Brain microvascular endothelial cell (primary cell): ENCODE measurements at regions not wholly inside any gene's neighbourhood (a gene's known extent, or its start where the extent isn't known, plus 50 kb on each side); places are given as distances from the start of the nearest gene placed in this dataset.

Source experiments
- DNase-seq: peaks from one replicate; pipeline ENCODE4 v3.0.0-alpha.2; 2020
- H3K27ac ChIP-seq: fragments of 250-450 bp; sonication (Bioruptor Pico); 2 replicates; pipeline ENCODE4 v1.5.1; 2020; ENCODE audit warnings: mild to moderate bottlenecking, moderate library complexity
- H3K27me3 ChIP-seq: fragments of 250-450 bp; sonication (Bioruptor Pico); replicated peaks from 2 replicates; pipeline ENCODE4 v1.5.1; 2020; ENCODE audit warnings: mild to moderate bottlenecking
- H3K36me3 ChIP-seq: fragments of 250-450 bp; sonication (Bioruptor Pico); replicated peaks from 2 replicates; pipeline ENCODE4 v1.5.1; 2020; ENCODE audit warnings: mild to moderate bottlenecking
- H3K4me3 ChIP-seq: 2 replicates; pipeline ENCODE4 v1.5.1; 2011; ENCODE audit warnings: low read depth, mild to moderate bottlenecking, control low read depth, low read length, moderate library complexity
- CTCF ChIP-seq: IDR thresholded peaks from 2 replicates; pipeline ENCODE4 v1.5.1; 2011; ENCODE audit warnings: low read depth, mild to moderate bottlenecking, moderate library complexity, low read length, control low read depth, inconsistent platforms; ENCODE audit errors: missing control alignments
- in situ Hi-C: cut with HindIII; loops from 2 replicates; pipeline ENCODE4 v1.10.0; 2017; ENCODE audit warnings: low sequenced_read_pairs, low pct_ligation_motif_present

GRCh38 chr7:80324032-80324431 is 187.8 kb downstream of the GNAT3 start:
- H3K4me3 ChIP-seq = no peak overlapping the region
- TF ChIP-seq CTCF = no peak
- H3K27me3 ChIP-seq = no peaks in the 10 kb centered on the region
- no peak overlapping the region for H3K27ac ChIP-seq
- in situ Hi-C loops = no loop called here
- H3K36me3 ChIP-seq = no peaks in the 10 kb centered on the region
- peak; percentile 77 for DNase-seq

- no peak overlapping the region for H3K27ac ChIP-seq
- no peaks in the 10 kb centered on the region for H3K27me3 ChIP-seq
- DNase-seq = no peak
- no peak for TF ChIP-seq CTCF
- no peak overlapping the region for H3K4me3 ChIP-seq
- in situ Hi-C loops = no loop called here
- H3K36me3 ChIP-seq = no peaks in the 10 kb centered on the region
These were observed 184.8 kb downstream of the GNAI1 start for GRCh38 chr7:80319461-80319860.

GRCh38 chr7:80318081-80318480 is 183.4 kb downstream of the GNAI1 start:
- in situ Hi-C loops = no loop called here
- H3K27me3 ChIP-seq = no peaks in the 10 kb centered on the region
- no peak for DNase-seq
- no peak for TF ChIP-seq CTCF
- no peaks in the 10 kb centered on the region for H3K36me3 ChIP-seq
- H3K27ac ChIP-seq = no peak overlapping the region
- no peak overlapping the region for H3K4me3 ChIP-seq

- Histone ChIP-seq H3K27me3 (no peaks in the 10 kb centered on the region), H3K27ac (no peak overlapping the region), H3K4me3 (no peak overlapping the region), H3K36me3 (no peaks in the 10 kb centered on the region)
- no peak for DNase-seq
- in situ Hi-C loops = no loop called here
- TF ChIP-seq CTCF = no peak
These were observed 182.2 kb downstream of the GNAI1 start for GRCh38 chr7:80316811-80317210.

- Histone ChIP-seq H3K27ac (no peak overlapping the region), H3K27me3 (no peaks in the 10 kb centered on the region), H3K4me3 (no peak overlapping the region), H3K36me3 (no peaks in the 10 kb centered on the region)
- no peak for TF ChIP-seq CTCF
- DNase-seq = no peak
- in situ Hi-C loops = no loop called here
These were observed 179.1 kb downstream of the GNAI1 start for GRCh38 chr7:80313716-80314115.

- DNase-seq = no peak
- in situ Hi-C loops = no loop called here
- Histone ChIP-seq H3K4me3 (no peak overlapping the region), H3K27me3 (no peaks in the 10 kb centered on the region), H3K27ac (peak overlapping the region; percentile 82), H3K36me3 (no peaks in the 10 kb centered on the region)
- TF ChIP-seq CTCF = no peak
These were observed 178.5 kb downstream of the GNAI1 start for GRCh38 chr7:80313067-80313626.
